CD14-positive monocyte (primary cell): ENCODE measurements at regions not wholly inside any gene's neighbourhood (a gene's known extent, or its start where the extent isn't known, plus 50 kb on each side); places are given as distances from the start of the nearest gene placed in this dataset.
A peak's percentile ranks its signal among the peaks of the same experiment; 100 is the strongest.

Source experiments
- DNase-seq, 3 donors: peaks; one replicate each; pipeline ENCODE4 v3.0.0-alpha.2; 2011 to 2022
- H2AFZ ChIP-seq: 2 replicates; pipeline ENCODE4 v1.6.0; 2012; ENCODE audit warnings: mild to moderate bottlenecking, low read depth, low read length, inconsistent platforms; ENCODE audit not compliant: insufficient read depth, poor library complexity, severe bottlenecking
- H3K27ac ChIP-seq, 2 donors: 1 replicate in 1 of 2; 2 replicates in 1 of 2; pipeline ENCODE4 v1.5.1; 2012 to 2013; ENCODE audit warnings: low read length in 2 of 2, control low read depth in 1 of 2, inconsistent platforms in 1 of 2, low read depth in 1 of 2, mild to moderate bottlenecking in 1 of 2
- H3K27me3 ChIP-seq, 2 donors: one replicate each; pipeline versions ENCODE4 v1.6.0 to v1.6.1; 2011 to 2013; ENCODE audit warnings: low read length in 2 of 2; ENCODE audit not compliant: control insufficient read depth in 2 of 2, insufficient read depth in 2 of 2
- H3K36me3 ChIP-seq, 2 donors: replicated peaks in 1 of 2; 1 replicate in 1 of 2; 2 replicates in 1 of 2; pipeline versions ENCODE4 v1.5.1 to v1.6.1; 2012 to 2013; ENCODE audit warnings: low read length in 2 of 2, control low read depth in 1 of 2, inconsistent platforms in 1 of 2, mild to moderate bottlenecking in 1 of 2; ENCODE audit not compliant: insufficient read depth in 2 of 2, control insufficient read depth in 1 of 2
- H3K4me1 ChIP-seq, 2 donors: 1 replicate in 1 of 2; 2 replicates in 1 of 2; pipeline versions ENCODE4 v1.5.1 to v1.6.1; 2012 to 2013; ENCODE audit warnings: low read length in 2 of 2, control low read depth in 1 of 2, inconsistent platforms in 1 of 2, mild to moderate bottlenecking in 1 of 2, moderate library complexity in 1 of 2; ENCODE audit not compliant: insufficient read depth in 2 of 2, control insufficient read depth in 1 of 2
- H3K4me2 ChIP-seq: replicated peaks from 2 replicates; pipeline ENCODE3; 2012; ENCODE audit warnings: low read length, moderate library complexity, mild to moderate bottlenecking; ENCODE audit not compliant: poor library complexity, severe bottlenecking; ENCODE audit errors: extremely low read depth
- H3K4me3 ChIP-seq, 3 experiments: fragments of 200-600 bp in 1 of 3; sonication (generic) in 1 of 3; replicated peaks in 1 of 3; 1 replicate in 2 of 3; 2 replicates in 1 of 3; pipeline ENCODE4 v1.5.1; 2011 to 2013; ENCODE audit warnings: low read length in 3 of 3, mild to moderate bottlenecking in 3 of 3, control low read depth in 2 of 3, low read depth in 2 of 3, inconsistent platforms in 1 of 3, moderate library complexity in 1 of 3
- H3K79me2 ChIP-seq: 2 replicates; pipeline ENCODE4 v1.6.0; 2012; ENCODE audit warnings: mild to moderate bottlenecking, control low read depth, inconsistent platforms, low read length, moderate library complexity; ENCODE audit not compliant: insufficient read depth
- H3K9ac ChIP-seq: 2 replicates; pipeline ENCODE4 v1.6.0; 2017; ENCODE audit warnings: low read length, mild to moderate bottlenecking; ENCODE audit not compliant: insufficient read depth, poor library complexity, severe bottlenecking
- H3K9me3 ChIP-seq, 2 donors: replicated peaks in 1 of 2; 1 replicate in 1 of 2; 2 replicates in 1 of 2; pipeline versions ENCODE4 v1.5.1 to v1.6.1; 2012 to 2013; ENCODE audit warnings: low read length in 2 of 2, control low read depth in 1 of 2; ENCODE audit not compliant: control insufficient read depth in 1 of 2, insufficient read depth in 1 of 2
- H4K20me1 ChIP-seq: 2 replicates; pipeline ENCODE4 v1.6.0; 2012; ENCODE audit warnings: mild to moderate bottlenecking, low read length, control low read depth, moderate library complexity; ENCODE audit not compliant: insufficient read depth
- H3K27ac Mint-ChIP-seq, 7 donors: one replicate each; pipeline ENCODE4 v1.8.0; 2020; ENCODE audit warnings: mild to moderate bottlenecking in 7 of 7, mixed read lengths in 7 of 7, moderate library complexity in 6 of 7, inconsistent platforms in 2 of 7
- H3K27me3 Mint-ChIP-seq, 3 donors: one replicate each; pipeline ENCODE4 v1.8.0; 2021 to 2022; ENCODE audit warnings: low read depth in 3 of 3, mild to moderate bottlenecking in 3 of 3, mixed read lengths in 3 of 3, moderate library complexity in 3 of 3, inconsistent platforms in 1 of 3
- H3K36me3 Mint-ChIP-seq, 2 donors: one replicate each; pipeline ENCODE4 v1.8.0; 2020; ENCODE audit warnings: mixed read lengths in 2 of 2, inconsistent platforms in 1 of 2, mild to moderate bottlenecking in 1 of 2
- H3K4me1 Mint-ChIP-seq: one replicate; pipeline ENCODE4 v1.8.0; 2020; ENCODE audit warnings: mild to moderate bottlenecking, mixed read lengths
- H3K4me3 Mint-ChIP-seq, 2 donors: one replicate each; pipeline ENCODE4 v1.8.0; 2020; ENCODE audit warnings: mild to moderate bottlenecking in 2 of 2, mixed read lengths in 2 of 2, moderate library complexity in 1 of 2
- H3K9me3 Mint-ChIP-seq, 7 donors: one replicate each; pipeline ENCODE4 v1.8.0; 2020 to 2022; ENCODE audit warnings: mixed read lengths in 7 of 7, mild to moderate bottlenecking in 6 of 7, moderate library complexity in 6 of 7, inconsistent platforms in 2 of 7
- CTCF ChIP-seq: fragments of 200-600 bp; IDR thresholded peaks from one replicate; pipeline ENCODE4 v1.8.0; 2022; ENCODE audit warnings: antibody characterized with exemption, mild to moderate bottlenecking
- WGBS: methylation state at CpG from one replicate; pipeline ENCODE4 v1.1.5; 2013; ENCODE audit warnings: missing lambda C conversion rate; ENCODE audit not compliant: insufficient coverage; 5-methylcytosine and 5-hydroxymethylcytosine counted together
- intact Hi-C, 2 donors: fragments of 100-400 bp; cut with micrococcal nuclease; formaldehyde crosslinking; loops; one replicate each; pipeline versions ENCODE4 v1.15.0 to v1.15.1; 2023

GRCh38 chr6:41434803-41435481 lies 99.5 kb downstream of the NCR2 start:
- Histone ChIP-seq H3K36me3 (no peaks in the 10 kb centered on the region), H2AFZ (no peak overlapping the region), H3K79me2 (no peaks in the 10 kb centered on the region), H3K27ac (no peak overlapping the region), H3K27me3 (peaks cover 10 to 11% of the 10 kb centered on the region in 2 donors), H3K4me3 (no peak overlapping the region), H3K9me3 (no peaks in the 10 kb centered on the region), H3K4me2 (no peak overlapping the region), H4K20me1 (no peaks in the 10 kb centered on the region), H3K4me1 (peaks cover 5% of the 10 kb centered on the region in 2 donors), H3K9ac (no peak overlapping the region)
- intact Hi-C loops, result no loop called here
- H3K4me3 Mint-ChIP-seq, result peak overlapping the region in 1 of 2 donors; percentile 3
- peaks cover 16 to 37% (median 29%) of the 10 kb centered on the region in 3 donors for H3K27me3 Mint-ChIP-seq
- WGBS, result 87% methylated on average over 3 of the region's 9 CpGs
- no peak for DNase-seq
- no peaks in the 10 kb centered on the region for H3K36me3 Mint-ChIP-seq
- peaks cover 11% of the 10 kb centered on the region for H3K4me1 Mint-ChIP-seq
- H3K27ac Mint-ChIP-seq, result no peak overlapping the region
- H3K9me3 Mint-ChIP-seq, result peaks cover 0 to 2% (median 0%) of the 10 kb centered on the region in 7 donors
- no peak for TF ChIP-seq CTCF

GRCh38 chr6:41437604-41438003 lies 102.2 kb downstream of the NCR2 start:
- Histone ChIP-seq H3K4me2 (no peak overlapping the region), H3K9me3 (no peaks in the 10 kb centered on the region), H2AFZ (no peak overlapping the region), H3K27me3 (peaks cover 0 to 10% of the 10 kb centered on the region in 2 donors), H3K27ac (no peak overlapping the region), H3K9ac (no peak overlapping the region), H4K20me1 (no peaks in the 10 kb centered on the region), H3K4me3 (no peak overlapping the region), H3K79me2 (no peaks in the 10 kb centered on the region), H3K36me3 (no peaks in the 10 kb centered on the region), H3K4me1 (peaks cover 12 to 13% of the 10 kb centered on the region in 2 donors)
- Mint-ChIP-seq H3K9me3 (peaks cover 0 to 2% (median 0%) of the 10 kb centered on the region in 7 donors), H3K4me1 (peaks cover 24% of the 10 kb centered on the region), H3K36me3 (no peaks in the 10 kb centered on the region), H3K4me3 (no peak overlapping the region), H3K27me3 (peaks cover 12 to 34% (median 20%) of the 10 kb centered on the region in 3 donors), H3K27ac (no peak overlapping the region)
- no peak for TF ChIP-seq CTCF
- WGBS, result 93% methylated on average over 4 of the region's 4 CpGs
- DNase-seq, result no peak
- intact Hi-C loops, result no loop called here
